H9 (cell line): ENCODE measurements at regions not wholly inside any gene's neighbourhood (a gene's known extent, or its start where the extent isn't known, plus 50 kb on each side); places are given as distances from the start of the nearest gene placed in this dataset.

Experiments
- DNase-seq: peaks from one replicate; pipeline ENCODE4 v3.0.0-alpha.2; 2017
- H2AFZ ChIP-seq: one replicate; pipeline ENCODE4 v1.6.1; 2013; ENCODE audit warnings: mild to moderate bottlenecking, low read length, control low read depth, moderate library complexity
- H2AK5ac ChIP-seq: 2 replicates; pipeline ENCODE4 v1.6.1; 2013; ENCODE audit warnings: low read length, control low read depth, mixed read lengths; ENCODE audit not compliant: insufficient read length
- H2BK120ac ChIP-seq: one replicate; pipeline ENCODE4 v1.6.1; 2013; ENCODE audit warnings: low read depth, mild to moderate bottlenecking, low read length, control low read depth, inconsistent platforms; ENCODE audit not compliant: poor library complexity, severe bottlenecking
- H2BK12ac ChIP-seq: 2 replicates; pipeline ENCODE4 v1.6.1; 2013; ENCODE audit warnings: low read length, control low read depth, mixed read lengths, low read depth; ENCODE audit not compliant: insufficient read length
- H2BK15ac ChIP-seq: 2 replicates; pipeline ENCODE4 v1.6.1; 2013; ENCODE audit warnings: low read depth, low read length, control low read depth
- H2BK20ac ChIP-seq: one replicate; pipeline ENCODE4 v1.6.1; 2013; ENCODE audit warnings: low read depth, mild to moderate bottlenecking, low read length, control low read depth, inconsistent platforms; ENCODE audit not compliant: poor library complexity, severe bottlenecking
- H2BK5ac ChIP-seq: 2 replicates; pipeline ENCODE4 v1.6.1; 2013; ENCODE audit warnings: low read length, control low read depth, mixed read lengths; ENCODE audit not compliant: insufficient read length
- H3K14ac ChIP-seq: 2 replicates; pipeline ENCODE4 v1.6.1; 2013; ENCODE audit warnings: low read length, control low read depth; ENCODE audit not compliant: insufficient read depth
- H3K18ac ChIP-seq: 2 replicates; pipeline ENCODE4 v1.6.1; 2013; ENCODE audit warnings: low read depth, mild to moderate bottlenecking, mixed read lengths, low read length, control low read depth; ENCODE audit not compliant: insufficient read length
- H3K23ac ChIP-seq: 2 replicates; pipeline ENCODE4 v1.6.1; 2013; ENCODE audit warnings: low read length, control low read depth, mixed read lengths, low read depth; ENCODE audit not compliant: insufficient read length
- H3K23me2 ChIP-seq: 2 replicates; pipeline ENCODE4 v1.6.1; 2013; ENCODE audit warnings: low read depth, mild to moderate bottlenecking, mixed read lengths, low read length, control low read depth; ENCODE audit not compliant: insufficient read length, poor library complexity, severe bottlenecking
- H3K27ac ChIP-seq: 2 replicates; pipeline ENCODE4 v1.5.1; 2013; ENCODE audit warnings: low read length, control low read depth, mixed read lengths, low read depth; ENCODE audit not compliant: insufficient read length
- H3K27me3 ChIP-seq: 2 replicates; pipeline ENCODE4 v1.6.1; 2013; ENCODE audit warnings: low read length, control low read depth, inconsistent platforms; ENCODE audit not compliant: insufficient read depth
- H3K4ac ChIP-seq: 2 replicates; pipeline ENCODE4 v1.6.1; 2013; ENCODE audit warnings: low read depth, mild to moderate bottlenecking, control low read depth, inconsistent platforms, low read length, moderate library complexity
- H3K4me1 ChIP-seq: 2 replicates; pipeline ENCODE4 v1.6.1; 2013; ENCODE audit warnings: low read length, control low read depth, inconsistent platforms; ENCODE audit not compliant: insufficient read depth
- H3K4me2 ChIP-seq: 2 replicates; pipeline ENCODE4 v1.6.1; 2013; ENCODE audit warnings: low read length, control low read depth, mixed read lengths; ENCODE audit not compliant: insufficient read length, insufficient read depth
- H3K56ac ChIP-seq: 2 replicates; pipeline ENCODE4 v1.6.1; 2013; ENCODE audit warnings: low read depth, mild to moderate bottlenecking, mixed read lengths, low read length, control low read depth; ENCODE audit not compliant: insufficient read length
- H3K79me1 ChIP-seq: 2 replicates; pipeline ENCODE4 v1.6.1; 2013; ENCODE audit warnings: low read depth, mild to moderate bottlenecking, moderate library complexity, low read length, control low read depth, inconsistent platforms; ENCODE audit not compliant: insufficient read depth, poor library complexity, severe bottlenecking
- H3K79me2 ChIP-seq: 2 replicates; pipeline ENCODE4 v1.6.1; 2013; ENCODE audit warnings: low read length, control low read depth, inconsistent platforms; ENCODE audit not compliant: insufficient read depth
- H3K9ac ChIP-seq: 2 replicates; pipeline ENCODE4 v1.6.1; 2013; ENCODE audit warnings: low read length, control low read depth, mixed read lengths; ENCODE audit not compliant: insufficient read length; ENCODE audit errors: extremely low read depth
- H3K9me3 ChIP-seq: one replicate; pipeline ENCODE4 v1.6.1; 2013; ENCODE audit warnings: low read depth, low read length, inconsistent platforms; ENCODE audit not compliant: control insufficient read depth
- H3T11ph ChIP-seq: one replicate; pipeline ENCODE4 v1.6.1; 2013; ENCODE audit warnings: mild to moderate bottlenecking, low read length, control low read depth, inconsistent platforms
- H4K20me1 ChIP-seq: one replicate; pipeline ENCODE4 v1.6.1; 2013; ENCODE audit not compliant: control insufficient read depth, insufficient read length, insufficient read depth
- H4K5ac ChIP-seq: 2 replicates; pipeline ENCODE4 v1.6.1; 2013; ENCODE audit warnings: low read depth, mild to moderate bottlenecking, mixed read lengths, low read length, control low read depth; ENCODE audit not compliant: insufficient read length
- H4K8ac ChIP-seq: replicated peaks from 2 replicates; pipeline ENCODE4 v1.6.1; 2013; ENCODE audit warnings: low read length, control low read depth, mixed read lengths, low read depth; ENCODE audit not compliant: insufficient read length
- H4K91ac ChIP-seq: 2 replicates; pipeline ENCODE4 v1.6.1; 2013; ENCODE audit warnings: low read depth, mild to moderate bottlenecking, moderate library complexity, mixed read lengths, low read length, control low read depth; ENCODE audit not compliant: insufficient read length
- H3K27ac Mint-ChIP-seq, 3 experiments: 2 replicates in 2 of 3; 3 replicates in 1 of 3; pipeline ENCODE4 v1.8.0; 2020 to 2021; ENCODE audit warnings: mixed read lengths in 3 of 3, mild to moderate bottlenecking in 1 of 3, moderate library complexity in 1 of 3
- H3K27me3 Mint-ChIP-seq: 2 replicates; pipeline ENCODE4 v1.8.0; 2021; ENCODE audit warnings: low read depth, mild to moderate bottlenecking, moderate library complexity, mixed read lengths
- H3K36me3 Mint-ChIP-seq, 3 experiments: 2 replicates in 2 of 3; 3 replicates in 1 of 3; pipeline ENCODE4 v1.8.0; 2020 to 2021; ENCODE audit warnings: low read depth in 3 of 3, mixed read lengths in 3 of 3; ENCODE audit not compliant: insufficient read depth in 1 of 3
- H3K4me1 Mint-ChIP-seq, 2 experiments: 2 replicates each; pipeline ENCODE4 v1.8.0; 2020; ENCODE audit warnings: mixed read lengths in 2 of 2
- H3K4me3 Mint-ChIP-seq, 2 experiments: 2 replicates in 1 of 2; 3 replicates in 1 of 2; pipeline ENCODE4 v1.8.0; 2020 to 2021; ENCODE audit warnings: mild to moderate bottlenecking in 2 of 2, mixed read lengths in 2 of 2, moderate library complexity in 1 of 2
- H3K9me3 Mint-ChIP-seq, 2 experiments: 2 replicates in 1 of 2; 3 replicates in 1 of 2; pipeline ENCODE4 v1.8.0; 2020; ENCODE audit warnings: mild to moderate bottlenecking in 2 of 2, mixed read lengths in 2 of 2, moderate library complexity in 1 of 2
- WGBS: extraction: QIAGEN DNeasy Blood & Tissue Kit; methylation state at CpG from one replicate; pipeline ENCODE4 v1.1.7; 2013; ENCODE audit warnings: missing lambda C conversion rate, low lambda C conversion rate, mixed read lengths; ENCODE audit not compliant: insufficient read length; ENCODE audit errors: extremely low coverage; 5-methylcytosine and 5-hydroxymethylcytosine counted together
- TF ChIP-seq, protein P1 (sequence below): fragments of 200-600 bp; sonication (generic); conservative IDR thresholded peaks from 3 replicates; pipeline ENCODE4 v1.8.0; 2021; ENCODE audit warnings: antibody characterized with exemption, mild to moderate bottlenecking

DNA sequence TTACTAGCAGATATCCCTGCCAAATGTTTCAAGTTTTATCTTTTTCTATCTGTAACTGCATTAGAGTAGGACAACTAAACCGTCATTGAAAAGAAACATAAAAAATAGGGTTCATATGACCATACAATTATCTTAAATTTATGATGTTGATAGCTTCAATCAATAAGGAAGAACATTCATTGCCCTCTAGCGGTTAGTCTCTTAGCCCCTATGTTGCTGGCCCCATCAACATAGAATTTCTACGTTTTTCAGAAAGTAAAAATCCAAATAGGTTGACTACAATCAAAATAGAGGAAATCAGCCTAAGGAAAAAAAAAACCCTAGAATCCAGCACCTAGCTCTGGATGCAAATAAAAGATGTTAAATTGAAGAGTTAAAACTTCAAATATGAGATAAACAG is 225.1 kb upstream of the ITM2A start:
- H3K4me3 Mint-ChIP-seq: no peak overlapping the region
- no peak overlapping the region for H3K27ac Mint-ChIP-seq
- no peak overlapping the region for H3K9ac ChIP-seq
- no peak overlapping the region for H4K91ac ChIP-seq
- H2BK5ac ChIP-seq: no peak overlapping the region
- H3K27me3 ChIP-seq: no peaks in the 10 kb centered on the region
- no peak overlapping the region for H4K5ac ChIP-seq
- H3K79me2 ChIP-seq: no peaks in the 10 kb centered on the region
- no peak overlapping the region for H3K23ac ChIP-seq
- no peak overlapping the region for H2BK120ac ChIP-seq
- H3K36me3 Mint-ChIP-seq: peaks cover 0 to 3% (median 2%) of the 10 kb centered on the region in 3 experiments; a peak in 3 of 7 replicates
- H3K27ac ChIP-seq: no peak overlapping the region
- no peak overlapping the region for H3K4ac ChIP-seq
- H4K20me1 ChIP-seq: no peaks in the 10 kb centered on the region
- no peak overlapping the region for H4K8ac ChIP-seq
- H3K4me2 ChIP-seq: no peak overlapping the region
- H3K56ac ChIP-seq: no peak overlapping the region
- WGBS: no CpG with 5 or more reads among the region's 3 CpGs
- no peaks in the 10 kb centered on the region for H3K4me1 ChIP-seq
- H3K9me3 Mint-ChIP-seq: peaks cover 62 to 71% of the 10 kb centered on the region in 2 experiments
- no peak overlapping the region for H2AK5ac ChIP-seq
- H2BK15ac ChIP-seq: no peak overlapping the region
- H3K23me2 ChIP-seq: no peaks in the 10 kb centered on the region
- TF ChIP-seq, protein P1, sequence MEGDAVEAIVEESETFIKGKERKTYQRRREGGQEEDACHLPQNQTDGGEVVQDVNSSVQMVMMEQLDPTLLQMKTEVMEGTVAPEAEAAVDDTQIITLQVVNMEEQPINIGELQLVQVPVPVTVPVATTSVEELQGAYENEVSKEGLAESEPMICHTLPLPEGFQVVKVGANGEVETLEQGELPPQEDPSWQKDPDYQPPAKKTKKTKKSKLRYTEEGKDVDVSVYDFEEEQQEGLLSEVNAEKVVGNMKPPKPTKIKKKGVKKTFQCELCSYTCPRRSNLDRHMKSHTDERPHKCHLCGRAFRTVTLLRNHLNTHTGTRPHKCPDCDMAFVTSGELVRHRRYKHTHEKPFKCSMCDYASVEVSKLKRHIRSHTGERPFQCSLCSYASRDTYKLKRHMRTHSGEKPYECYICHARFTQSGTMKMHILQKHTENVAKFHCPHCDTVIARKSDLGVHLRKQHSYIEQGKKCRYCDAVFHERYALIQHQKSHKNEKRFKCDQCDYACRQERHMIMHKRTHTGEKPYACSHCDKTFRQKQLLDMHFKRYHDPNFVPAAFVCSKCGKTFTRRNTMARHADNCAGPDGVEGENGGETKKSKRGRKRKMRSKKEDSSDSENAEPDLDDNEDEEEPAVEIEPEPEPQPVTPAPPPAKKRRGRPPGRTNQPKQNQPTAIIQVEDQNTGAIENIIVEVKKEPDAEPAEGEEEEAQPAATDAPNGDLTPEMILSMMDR: peak; percentile 49; the same call in 2 of the 3 replicates
- H3K14ac ChIP-seq: no peak overlapping the region
- H3K18ac ChIP-seq: no peak overlapping the region
- H2AFZ ChIP-seq: no peak overlapping the region
- no peak overlapping the region for H3T11ph ChIP-seq
- H2BK12ac ChIP-seq: no peak overlapping the region
- no peak for DNase-seq
- no peak overlapping the region for H2BK20ac ChIP-seq
- no peaks in the 10 kb centered on the region for H3K79me1 ChIP-seq
- H3K4me1 Mint-ChIP-seq: no peaks in the 10 kb centered on the region
- H3K9me3 ChIP-seq: peaks cover 27% of the 10 kb centered on the region
- peaks cover 5% of the 10 kb centered on the region for H3K27me3 Mint-ChIP-seq
